RWPE2 (cell line): ENCODE measurements at regions not wholly inside any gene's neighbourhood (a gene's known extent, or its start where the extent isn't known, plus 50 kb on each side); places are given as distances from the start of the nearest gene placed in this dataset.

Experiments used
- ATAC-seq: fragments of 200-7000 bp; cut with Tn5 transposase; 3 replicates; pipeline ENCODE4 v1.9.1; 2021; ENCODE audit warnings: low read depth
- DNase-seq: peaks from one replicate; pipeline ENCODE4 v3.0.0-alpha.2; 2020; ENCODE audit warnings: low spot score
- H3K27ac ChIP-seq: fragments of 450-650 bp; 2 replicates; pipeline ENCODE4 v1.5.1; 2017; ENCODE audit warnings: mild to moderate bottlenecking; ENCODE audit not compliant: poor library complexity, severe bottlenecking
- H3K27me3 ChIP-seq: fragments of 250-450 bp; sonication (Bioruptor Pico); 2 replicates; pipeline ENCODE4 v1.5.1; 2021; ENCODE audit warnings: mild to moderate bottlenecking, moderate library complexity; ENCODE audit not compliant: insufficient read depth, poor library complexity, severe bottlenecking
- H3K36me3 ChIP-seq: fragments of 250-450 bp; sonication (Bioruptor Pico); 2 replicates; pipeline ENCODE4 v1.5.1; 2020; ENCODE audit warnings: low read depth, mild to moderate bottlenecking, moderate library complexity
- H3K4me1 ChIP-seq: fragments of 250-450 bp; sonication (Bioruptor Pico); 2 replicates; pipeline ENCODE4 v1.5.1; 2021; ENCODE audit warnings: mild to moderate bottlenecking, moderate library complexity; ENCODE audit not compliant: insufficient read depth, poor library complexity, severe bottlenecking
- H3K4me3 ChIP-seq: fragments of 250-450 bp; sonication (Bioruptor Pico); 2 replicates; pipeline ENCODE4 v1.5.1; 2021; ENCODE audit warnings: mild to moderate bottlenecking, moderate library complexity; ENCODE audit not compliant: severe bottlenecking
- H3K9me3 ChIP-seq: fragments of 250-450 bp; sonication (Bioruptor Pico); 2 replicates; pipeline ENCODE4 v1.5.1; 2021; ENCODE audit warnings: mild to moderate bottlenecking, moderate library complexity; ENCODE audit not compliant: severe bottlenecking
- TF ChIP-seq, protein P1 (sequence below): fragments of 450-650 bp; IDR thresholded peaks from one replicate; pipeline ENCODE4 v1.5.1; 2017; ENCODE audit warnings: mild to moderate bottlenecking, moderate library complexity; ENCODE audit not compliant: poor library complexity, severe bottlenecking

GRCh38 chr13:87736849-87737385, 65.7 kb downstream of the SLITRK5 start:
- Histone ChIP-seq H3K27me3 (no peaks in the 10 kb centered on the region), H3K27ac (no peak overlapping the region), H3K4me1 (no peaks in the 10 kb centered on the region), H3K36me3 (no peaks in the 10 kb centered on the region), H3K4me3 (no peak overlapping the region), H3K9me3 (no peaks in the 10 kb centered on the region)
- ATAC-seq (no peak), DNase-seq (no peak)
- TF ChIP-seq, protein P1, sequence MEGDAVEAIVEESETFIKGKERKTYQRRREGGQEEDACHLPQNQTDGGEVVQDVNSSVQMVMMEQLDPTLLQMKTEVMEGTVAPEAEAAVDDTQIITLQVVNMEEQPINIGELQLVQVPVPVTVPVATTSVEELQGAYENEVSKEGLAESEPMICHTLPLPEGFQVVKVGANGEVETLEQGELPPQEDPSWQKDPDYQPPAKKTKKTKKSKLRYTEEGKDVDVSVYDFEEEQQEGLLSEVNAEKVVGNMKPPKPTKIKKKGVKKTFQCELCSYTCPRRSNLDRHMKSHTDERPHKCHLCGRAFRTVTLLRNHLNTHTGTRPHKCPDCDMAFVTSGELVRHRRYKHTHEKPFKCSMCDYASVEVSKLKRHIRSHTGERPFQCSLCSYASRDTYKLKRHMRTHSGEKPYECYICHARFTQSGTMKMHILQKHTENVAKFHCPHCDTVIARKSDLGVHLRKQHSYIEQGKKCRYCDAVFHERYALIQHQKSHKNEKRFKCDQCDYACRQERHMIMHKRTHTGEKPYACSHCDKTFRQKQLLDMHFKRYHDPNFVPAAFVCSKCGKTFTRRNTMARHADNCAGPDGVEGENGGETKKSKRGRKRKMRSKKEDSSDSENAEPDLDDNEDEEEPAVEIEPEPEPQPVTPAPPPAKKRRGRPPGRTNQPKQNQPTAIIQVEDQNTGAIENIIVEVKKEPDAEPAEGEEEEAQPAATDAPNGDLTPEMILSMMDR = no peak

DNA sequence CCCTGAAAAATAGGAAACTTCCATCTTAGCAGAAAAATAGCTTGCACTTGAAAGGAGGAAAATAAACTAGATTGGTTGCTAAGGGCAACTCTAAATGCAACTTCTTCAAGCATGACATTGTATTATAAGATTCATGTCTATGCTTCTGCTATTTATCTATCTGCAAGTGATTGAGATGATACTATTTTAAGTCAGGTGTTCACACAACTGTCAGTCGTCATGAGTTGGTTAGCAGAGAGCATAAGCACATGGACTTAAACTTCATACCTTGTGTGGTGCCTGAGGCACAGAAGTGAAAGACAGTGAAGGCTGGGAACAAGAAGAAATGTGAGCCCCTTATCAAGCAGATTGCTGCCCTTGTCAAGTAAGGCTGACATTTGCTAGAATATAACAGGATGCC, 82.9 kb downstream of the SLITRK5 start:
- Histone ChIP-seq H3K4me1 (no peaks in the 10 kb centered on the region), H3K36me3 (no peaks in the 10 kb centered on the region), H3K4me3 (no peak overlapping the region), H3K9me3 (no peaks in the 10 kb centered on the region), H3K27ac (no peak overlapping the region), H3K27me3 (no peaks in the 10 kb centered on the region)
- no peak for ATAC-seq
- no peak for DNase-seq
- TF ChIP-seq, protein P1 = no peak

DNA sequence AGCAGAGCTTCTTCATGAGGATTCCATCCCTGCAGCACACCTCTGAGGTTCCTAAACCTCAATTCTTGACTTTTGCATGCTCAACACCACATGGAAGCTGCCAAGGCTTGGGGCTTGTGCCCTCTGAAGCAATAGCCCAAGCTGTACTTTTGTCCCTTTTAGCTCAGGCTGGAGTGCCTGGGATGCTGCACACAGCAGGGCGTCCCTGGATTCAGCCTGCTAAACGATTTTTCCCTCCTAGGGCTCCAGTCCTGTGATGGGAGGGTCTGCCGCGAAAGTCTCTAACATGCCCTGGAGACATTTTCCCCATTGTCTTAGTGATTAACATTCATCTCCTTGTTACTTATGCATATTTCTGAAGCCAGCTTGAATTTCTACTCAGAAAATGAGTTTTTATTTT, 98.3 kb downstream of the SLITRK5 start:
- Histone ChIP-seq H3K4me1 (no peaks in the 10 kb centered on the region), H3K36me3 (no peaks in the 10 kb centered on the region), H3K27me3 (no peaks in the 10 kb centered on the region), H3K4me3 (no peak overlapping the region), H3K9me3 (no peaks in the 10 kb centered on the region), H3K27ac (no peak overlapping the region)
- no peak for ATAC-seq
- TF ChIP-seq, protein P1 = no peak
- no peak for DNase-seq

- no peaks in the 10 kb centered on the region for H3K4me1 ChIP-seq
- no peaks in the 10 kb centered on the region for H3K27me3 ChIP-seq
- H3K36me3 ChIP-seq = no peaks in the 10 kb centered on the region
- H3K27ac ChIP-seq = no peak overlapping the region
- H3K4me3 ChIP-seq = no peak overlapping the region
- ATAC-seq (no peak), DNase-seq (no peak)
- TF ChIP-seq, protein P1 = no peak
- H3K9me3 ChIP-seq = no peaks in the 10 kb centered on the region
Observed at GRCh38 chr13:87777387-87777786, 106.2 kb downstream of the SLITRK5 start.

DNA sequence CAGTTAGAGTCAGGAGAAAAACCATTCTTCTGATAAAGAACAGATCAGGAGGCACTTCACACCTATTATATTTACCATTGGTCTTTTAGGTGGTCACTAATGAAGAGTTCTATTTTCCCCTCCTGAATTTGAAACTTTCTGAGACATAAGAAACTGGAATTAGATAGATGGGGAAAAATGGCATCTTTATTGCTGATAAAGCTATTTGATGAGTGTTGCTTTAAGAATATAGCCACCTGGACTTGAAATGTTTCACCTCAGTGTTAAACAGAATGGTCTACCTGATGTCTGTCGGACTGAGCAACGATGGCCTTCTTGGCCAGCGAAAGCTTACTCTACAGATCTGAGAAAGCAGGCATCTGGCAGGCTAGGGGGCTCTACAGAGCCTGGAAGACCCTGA, 107.0 kb downstream of the SLITRK5 start:
- Histone ChIP-seq H3K36me3 (no peaks in the 10 kb centered on the region), H3K9me3 (no peaks in the 10 kb centered on the region), H3K4me1 (no peaks in the 10 kb centered on the region), H3K4me3 (no peak overlapping the region), H3K27me3 (no peaks in the 10 kb centered on the region), H3K27ac (no peak overlapping the region)
- TF ChIP-seq, protein P1 = no peak
- DNase-seq (no peak), ATAC-seq (no peak)
